ENCODE measurements at regions not wholly inside any gene's neighbourhood (a gene's known extent, or its start where the extent isn't known, plus 50 kb on each side); places are given as distances from the start of the nearest gene placed in this dataset.

- TF ChIP-seq ZBTB44 (CRISPR knock-in tag; IDR thresholded peaks at IDR 0.05): 0 out of 2 replicates have a peak, but pooled peaks have one; percentile 40
- TF ChIP-seq UBTF (CRISPR knock-in tag; IDR thresholded peaks at IDR 0.05): no peak
- peak; percentile 33; the same call in 1 of the 2 replicates for TF ChIP-seq ZNF12 (CRISPR knock-in tag; IDR thresholded peaks at IDR 0.05)
- TF ChIP-seq SKIL (CRISPR knock-in tag; IDR thresholded peaks at IDR 0.05; ENCODE audit: borderline replicate concordance): peak; percentile 51
- TF ChIP-seq MIXL1 (CRISPR knock-in tag; IDR thresholded peaks at IDR 0.05): peak; percentile 79; the same call in 1 of the 2 replicates
- TF ChIP-seq HIC2 (CRISPR knock-in tag; IDR thresholded peaks at IDR 0.05; ENCODE audit: low read depth): no peak
- no peak for TF ChIP-seq ZNF740 (CRISPR knock-in tag; IDR thresholded peaks at IDR 0.05)
- no peak for TF ChIP-seq MAFF (IDR thresholded peaks at IDR 0.05; ENCODE audit: low read depth, low read length)
- peak; percentile 77; the same call in 1 of the 2 replicates for TF ChIP-seq HHEX (CRISPR knock-in tag; IDR thresholded peaks at IDR 0.05)
- peak; percentile 79 for TF ChIP-seq ZSCAN9 (CRISPR knock-in tag; IDR thresholded peaks at IDR 0.05; ENCODE audit: borderline replicate concordance)
- 0 out of 2 replicates have a peak, but pooled peaks have one; percentile 26 for TF ChIP-seq ZMAT3 (CRISPR knock-in tag; conservative IDR thresholded peaks at IDR 0.05)
- TF ChIP-seq ZNF772 (CRISPR knock-in tag; IDR thresholded peaks at IDR 0.05): no peak
- TF ChIP-seq HDAC1 (CRISPR knock-in tag; IDR thresholded peaks at IDR 0.05): peak; percentile 69
- TF ChIP-seq RBM39 (IDR thresholded peaks at IDR 0.05; ENCODE audit: low read depth, low read length, poor library complexity, severe bottlenecking): no peak
- peak; percentile 87 for TF ChIP-seq GFI1 (CRISPR knock-in tag; IDR thresholded peaks at IDR 0.05; ENCODE audit: borderline replicate concordance)
- TF ChIP-seq ZNF678 (CRISPR knock-in tag; IDR thresholded peaks at IDR 0.05): no peak
- TF ChIP-seq MLX (CRISPR knock-in tag; IDR thresholded peaks at IDR 0.05): peak; percentile 43; the same call in 1 of the 2 replicates
- 0 out of 2 replicates have a peak, but pooled peaks have one; percentile 25 for TF ChIP-seq TFAP4 (IDR thresholded peaks at IDR 0.05; ENCODE audit: borderline replicate concordance, low read depth)
Measured at GRCh38 chr18:70431203-70431624, 142.4 kb downstream of the SOCS6 start (continued).

Measured in HepG2 (cell line).